ENCODE measurements at regions not wholly inside any gene's neighbourhood (a gene's known extent, or its start where the extent isn't known, plus 50 kb on each side); places are given as distances from the start of the nearest gene placed in this dataset.

DNA sequence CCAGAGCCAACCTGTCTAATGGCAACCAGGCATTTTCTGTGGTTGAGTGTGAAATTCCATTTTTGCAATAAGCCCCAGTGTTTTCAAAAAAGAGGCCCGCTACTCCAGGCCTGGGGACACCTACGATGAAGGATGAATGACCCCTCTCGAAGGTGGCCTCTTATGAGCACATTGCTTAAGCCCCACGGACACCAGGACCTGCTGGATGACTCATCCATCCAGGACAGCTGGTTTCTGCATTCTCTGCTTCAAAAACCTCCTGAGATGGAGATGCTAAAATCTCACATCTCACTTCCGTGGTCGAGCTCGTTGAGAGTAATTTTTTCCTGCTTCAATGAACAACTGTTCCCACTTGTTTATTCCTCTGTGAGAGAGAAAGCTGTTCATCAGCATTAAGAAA is 150.2 kb upstream of the FZD8 start:
- TF ChIP-seq, protein P1, sequence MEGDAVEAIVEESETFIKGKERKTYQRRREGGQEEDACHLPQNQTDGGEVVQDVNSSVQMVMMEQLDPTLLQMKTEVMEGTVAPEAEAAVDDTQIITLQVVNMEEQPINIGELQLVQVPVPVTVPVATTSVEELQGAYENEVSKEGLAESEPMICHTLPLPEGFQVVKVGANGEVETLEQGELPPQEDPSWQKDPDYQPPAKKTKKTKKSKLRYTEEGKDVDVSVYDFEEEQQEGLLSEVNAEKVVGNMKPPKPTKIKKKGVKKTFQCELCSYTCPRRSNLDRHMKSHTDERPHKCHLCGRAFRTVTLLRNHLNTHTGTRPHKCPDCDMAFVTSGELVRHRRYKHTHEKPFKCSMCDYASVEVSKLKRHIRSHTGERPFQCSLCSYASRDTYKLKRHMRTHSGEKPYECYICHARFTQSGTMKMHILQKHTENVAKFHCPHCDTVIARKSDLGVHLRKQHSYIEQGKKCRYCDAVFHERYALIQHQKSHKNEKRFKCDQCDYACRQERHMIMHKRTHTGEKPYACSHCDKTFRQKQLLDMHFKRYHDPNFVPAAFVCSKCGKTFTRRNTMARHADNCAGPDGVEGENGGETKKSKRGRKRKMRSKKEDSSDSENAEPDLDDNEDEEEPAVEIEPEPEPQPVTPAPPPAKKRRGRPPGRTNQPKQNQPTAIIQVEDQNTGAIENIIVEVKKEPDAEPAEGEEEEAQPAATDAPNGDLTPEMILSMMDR (conservative IDR thresholded peaks at IDR 0.05 in 1 of 2, IDR thresholded peaks at IDR 0.05 in 1 of 2; ENCODE audit: low read depth in 1 of 2, low read length in 2 of 2): no peak
- TF ChIP-seq EZH2 (IDR thresholded peaks at IDR 0.05; ENCODE audit: low read length, missing control alignments): no peak

Data from fibroblast of lung (primary cell).